Hepatocyte (in vitro differentiated cells): ENCODE measurements at regions not wholly inside any gene's neighbourhood (a gene's known extent, or its start where the extent isn't known, plus 50 kb on each side); places are given as distances from the start of the nearest gene placed in this dataset.

Experiments
- EZH2 ChIP-seq: fragments of 200-600 bp; sonication (generic); IDR thresholded peaks from 2 replicates; pipeline ENCODE4 v1.6.1; 2016; ENCODE audit warnings: antibody characterized with exemption, mild to moderate bottlenecking, borderline replicate concordance
- EZH2phosphoT487 ChIP-seq: fragments of 200-600 bp; sonication (generic); IDR thresholded peaks from one replicate; pipeline ENCODE4 v1.6.1; 2018; ENCODE audit warnings: antibody characterized with exemption, mild to moderate bottlenecking, low read depth, moderate library complexity; ENCODE audit not compliant: unreplicated experiment, severe bottlenecking
- TF ChIP-seq, protein P1 (sequence below): fragments of 200-600 bp; sonication (generic); IDR thresholded peaks from 2 replicates; pipeline ENCODE4 v1.5.1; 2016; ENCODE audit warnings: antibody characterized with exemption, mild to moderate bottlenecking; ENCODE audit not compliant: poor library complexity

DNA sequence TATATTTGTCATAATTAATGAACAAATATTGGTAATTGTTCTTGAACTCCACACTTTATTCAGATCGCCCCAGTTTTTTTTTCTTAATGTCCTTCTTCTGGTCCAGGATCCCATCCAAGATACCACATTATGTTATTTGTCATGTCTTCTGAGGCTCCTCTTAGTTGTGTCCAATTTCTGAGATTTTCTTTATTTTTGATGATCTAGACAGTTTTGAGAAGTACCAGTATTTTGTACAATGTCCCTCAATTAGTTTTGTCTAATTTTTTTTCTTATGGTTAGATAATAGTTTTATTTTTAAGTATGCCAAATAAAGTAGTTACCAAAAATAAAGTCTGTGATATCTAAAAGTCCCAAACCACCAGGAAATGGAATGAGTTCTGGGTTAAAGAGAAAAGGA lies 440.8 kb upstream of the ATP2B1 start:
- TF ChIP-seq, protein P1, sequence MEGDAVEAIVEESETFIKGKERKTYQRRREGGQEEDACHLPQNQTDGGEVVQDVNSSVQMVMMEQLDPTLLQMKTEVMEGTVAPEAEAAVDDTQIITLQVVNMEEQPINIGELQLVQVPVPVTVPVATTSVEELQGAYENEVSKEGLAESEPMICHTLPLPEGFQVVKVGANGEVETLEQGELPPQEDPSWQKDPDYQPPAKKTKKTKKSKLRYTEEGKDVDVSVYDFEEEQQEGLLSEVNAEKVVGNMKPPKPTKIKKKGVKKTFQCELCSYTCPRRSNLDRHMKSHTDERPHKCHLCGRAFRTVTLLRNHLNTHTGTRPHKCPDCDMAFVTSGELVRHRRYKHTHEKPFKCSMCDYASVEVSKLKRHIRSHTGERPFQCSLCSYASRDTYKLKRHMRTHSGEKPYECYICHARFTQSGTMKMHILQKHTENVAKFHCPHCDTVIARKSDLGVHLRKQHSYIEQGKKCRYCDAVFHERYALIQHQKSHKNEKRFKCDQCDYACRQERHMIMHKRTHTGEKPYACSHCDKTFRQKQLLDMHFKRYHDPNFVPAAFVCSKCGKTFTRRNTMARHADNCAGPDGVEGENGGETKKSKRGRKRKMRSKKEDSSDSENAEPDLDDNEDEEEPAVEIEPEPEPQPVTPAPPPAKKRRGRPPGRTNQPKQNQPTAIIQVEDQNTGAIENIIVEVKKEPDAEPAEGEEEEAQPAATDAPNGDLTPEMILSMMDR = no peak
- no peak for TF ChIP-seq EZH2phosphoT487
- TF ChIP-seq EZH2 = no peak
